K562 (cell line): ENCODE measurements at regions not wholly inside any gene's neighbourhood (a gene's known extent, or its start where the extent isn't known, plus 50 kb on each side); places are given as distances from the start of the nearest gene placed in this dataset.

Experiments used
- EP300 ChIP-seq: IDR thresholded peaks from 2 replicates; pipeline ENCODE4 v1.6.1; 2012; ENCODE audit warnings: low read length, improper control_type of control experiment
- FOXM1 ChIP-seq, 2 experiments: fragments of 450-650 bp in 1 of 2; sonication (generic) in 1 of 2; formaldehyde crosslinking in 1 of 2; IDR thresholded peaks; 2 replicates each; pipeline versions ENCODE4 v1.6.1 to v1.9.0; 2017 to 2022; ENCODE audit warnings: low read depth in 2 of 2, mild to moderate bottlenecking in 2 of 2, missing genetic modification reagents in 1 of 2, moderate library complexity in 1 of 2
- NFRKB ChIP-seq: fragments of 450-650 bp; IDR thresholded peaks from 2 replicates; pipeline ENCODE4 v1.6.1; 2016; ENCODE audit warnings: low read depth

DNA sequence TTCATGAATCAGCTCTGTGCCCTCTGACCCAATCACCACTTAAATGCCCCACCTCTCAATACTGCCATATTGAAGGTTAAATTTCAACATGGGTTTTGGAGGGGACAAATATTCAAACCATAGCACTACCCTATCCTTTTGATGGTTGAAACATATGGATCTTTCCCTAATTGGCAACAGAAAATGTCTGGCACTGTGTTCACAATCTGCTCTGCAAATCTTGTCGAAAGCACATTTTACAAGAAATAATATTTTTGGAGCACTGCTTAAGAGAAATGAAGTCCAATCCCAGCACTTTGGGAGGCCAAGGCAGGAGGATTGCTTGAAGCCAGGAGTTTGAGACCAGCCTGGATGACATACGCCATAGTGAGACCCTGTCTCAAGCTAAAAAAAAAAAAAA, 130.6 kb upstream of the FAM9C start:
- no peak for TF ChIP-seq FOXM1 (IDR thresholded peaks at IDR 0.05; ENCODE audit: low read depth)
- no peak for TF ChIP-seq FOXM1 (CRISPR knock-in tag; IDR thresholded peaks at IDR 0.05; ENCODE audit: low read depth)
- TF ChIP-seq NFRKB: no peak
- no peak for TF ChIP-seq EP300
